Hepatocyte (in vitro differentiated cells): ENCODE measurements at regions not wholly inside any gene's neighbourhood (a gene's known extent, or its start where the extent isn't known, plus 50 kb on each side); places are given as distances from the start of the nearest gene placed in this dataset.

ENCODE experiments used
- CTCF ChIP-seq: fragments of 200-600 bp; sonication (generic); IDR thresholded peaks from 2 replicates; pipeline ENCODE4 v1.5.1; 2016; ENCODE audit warnings: antibody characterized with exemption, mild to moderate bottlenecking; ENCODE audit not compliant: poor library complexity
- EZH2 ChIP-seq: fragments of 200-600 bp; sonication (generic); IDR thresholded peaks from 2 replicates; pipeline ENCODE4 v1.6.1; 2016; ENCODE audit warnings: antibody characterized with exemption, mild to moderate bottlenecking, borderline replicate concordance
- EZH2phosphoT487 ChIP-seq: fragments of 200-600 bp; sonication (generic); IDR thresholded peaks from one replicate; pipeline ENCODE4 v1.6.1; 2018; ENCODE audit warnings: antibody characterized with exemption, mild to moderate bottlenecking, low read depth, moderate library complexity; ENCODE audit not compliant: unreplicated experiment, severe bottlenecking

- no peak for TF ChIP-seq CTCF
- TF ChIP-seq EZH2phosphoT487 = no peak
- TF ChIP-seq EZH2 = no peak
These were observed 132.0 kb upstream of the ZC3H11B start for GRCh38 chr1:219744652-219745469.
